ENCODE measurements at regions not wholly inside any gene's neighbourhood (a gene's known extent, or its start where the extent isn't known, plus 50 kb on each side); places are given as distances from the start of the nearest gene placed in this dataset.

DNA sequence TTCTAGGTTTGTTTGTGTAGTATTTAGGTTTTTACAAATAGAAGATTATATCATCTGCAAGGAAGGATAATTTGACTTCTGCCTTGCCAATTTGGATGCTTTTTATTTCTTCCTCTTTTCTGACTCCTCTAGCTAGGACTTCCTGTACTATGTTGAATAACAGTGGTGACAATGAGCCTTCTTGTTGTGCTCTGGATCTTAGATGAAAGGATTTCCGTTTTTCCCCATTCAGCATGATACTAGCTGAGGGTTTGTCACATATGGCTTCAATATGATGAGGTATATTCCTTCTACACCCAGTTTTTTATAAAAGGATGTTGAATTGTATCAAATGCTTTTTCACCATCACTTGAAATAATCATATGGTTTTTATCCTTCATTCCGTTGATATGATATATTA, 101.4 kb downstream of the FBXO4 start:
- no peak overlapping the region for H3K4me3 ChIP-seq
- no peaks in the 10 kb centered on the region for H3K9me3 ChIP-seq
- no peak overlapping the region for H3K27ac ChIP-seq
- no peaks in the 10 kb centered on the region for H3K27me3 ChIP-seq
- no peaks in the 10 kb centered on the region for H4K20me1 ChIP-seq
- H3K4me1 ChIP-seq: no peaks in the 10 kb centered on the region
- no peak for TF ChIP-seq Cebpa-rat (IDR thresholded peaks at IDR 0.05)
- H3K9ac ChIP-seq: no peak overlapping the region
- H3K4me2 ChIP-seq: no peak overlapping the region
- no peaks in the 10 kb centered on the region for H3K36me3 ChIP-seq

DNA sequence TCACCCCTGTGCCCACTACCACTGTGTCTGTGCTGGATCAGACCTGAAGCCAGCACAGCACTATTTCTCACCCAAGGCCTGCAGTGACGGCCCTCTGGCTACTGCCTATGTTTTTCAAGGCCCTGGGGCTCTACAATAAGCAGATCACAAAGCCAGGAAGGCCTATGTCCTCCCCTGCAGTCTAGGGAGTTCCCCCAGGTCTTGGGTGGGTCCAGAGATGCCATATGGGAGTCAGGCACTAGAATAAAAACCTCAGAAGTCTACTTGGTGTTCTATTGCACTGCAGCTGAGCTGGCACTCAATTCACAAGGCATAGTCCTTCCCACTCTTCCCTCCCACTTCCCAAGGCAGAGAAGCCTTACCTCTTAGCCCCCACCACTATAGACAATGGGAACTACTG, 107.1 kb downstream of the FBXO4 start:
- Histone ChIP-seq H3K36me3 (no peaks in the 10 kb centered on the region), H3K27ac (no peak overlapping the region), H3K4me3 (no peak overlapping the region), H3K9ac (no peak overlapping the region), H3K9me3 (no peaks in the 10 kb centered on the region), H3K27me3 (no peaks in the 10 kb centered on the region), H3K4me1 (no peaks in the 10 kb centered on the region), H4K20me1 (no peaks in the 10 kb centered on the region), H3K4me2 (no peak overlapping the region)
- TF ChIP-seq Cebpa-rat (IDR thresholded peaks at IDR 0.05): no peak

DNA sequence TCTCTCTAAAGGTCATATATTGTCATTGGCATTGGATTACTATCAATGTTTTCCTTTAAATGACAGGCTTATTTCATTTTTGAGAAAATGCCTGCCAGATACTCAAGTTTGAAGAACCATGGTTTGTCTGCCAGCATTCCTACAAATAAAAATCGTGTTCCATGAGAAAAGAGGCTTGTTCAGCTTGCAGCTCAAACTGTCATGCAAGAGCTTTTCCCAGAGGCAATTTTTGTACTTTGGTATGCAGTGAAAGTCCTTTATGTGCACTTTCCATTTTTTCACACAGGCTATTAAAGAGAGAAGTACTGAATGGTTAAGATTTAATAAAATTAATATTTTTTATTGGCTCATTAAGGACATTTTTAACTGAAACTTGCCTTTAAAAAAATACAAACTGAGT, 110.4 kb downstream of the FBXO4 start:
- TF ChIP-seq Cebpa-rat (IDR thresholded peaks at IDR 0.05): no peak
- no peaks in the 10 kb centered on the region for H3K9me3 ChIP-seq
- no peaks in the 10 kb centered on the region for H3K36me3 ChIP-seq
- H3K9ac ChIP-seq: no peak overlapping the region
- H3K27ac ChIP-seq: no peak overlapping the region
- no peaks in the 10 kb centered on the region for H3K27me3 ChIP-seq
- no peak overlapping the region for H3K4me3 ChIP-seq
- H3K4me1 ChIP-seq: no peaks in the 10 kb centered on the region
- H3K4me2 ChIP-seq: no peak overlapping the region
- H4K20me1 ChIP-seq: no peaks in the 10 kb centered on the region

DNA sequence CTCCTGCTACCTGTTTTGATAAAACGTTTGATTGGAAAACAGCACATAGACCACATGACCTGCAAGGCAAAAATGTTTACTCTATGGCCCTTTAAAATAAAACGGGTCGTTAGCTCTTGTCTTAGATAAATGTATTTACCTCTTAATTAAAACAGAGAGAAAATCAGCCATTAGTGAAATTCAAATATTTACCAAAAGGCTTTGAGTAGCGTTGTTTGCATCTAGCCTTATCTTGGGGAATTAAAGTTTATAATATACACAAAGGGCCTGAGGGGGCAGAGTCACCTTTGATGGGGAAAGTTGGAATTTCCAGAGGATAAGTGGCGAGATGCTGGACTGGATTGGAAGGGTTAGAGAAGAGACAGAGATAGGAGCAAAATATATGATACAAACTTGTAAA, 111.3 kb downstream of the FBXO4 start:
- Histone ChIP-seq H3K27ac (no peak overlapping the region), H3K4me1 (no peaks in the 10 kb centered on the region), H3K4me3 (no peak overlapping the region), H4K20me1 (no peaks in the 10 kb centered on the region), H3K36me3 (no peaks in the 10 kb centered on the region), H3K27me3 (no peaks in the 10 kb centered on the region), H3K9me3 (no peaks in the 10 kb centered on the region), H3K4me2 (no peak overlapping the region), H3K9ac (no peak overlapping the region)
- TF ChIP-seq Cebpa-rat (IDR thresholded peaks at IDR 0.05): no peak

DNA sequence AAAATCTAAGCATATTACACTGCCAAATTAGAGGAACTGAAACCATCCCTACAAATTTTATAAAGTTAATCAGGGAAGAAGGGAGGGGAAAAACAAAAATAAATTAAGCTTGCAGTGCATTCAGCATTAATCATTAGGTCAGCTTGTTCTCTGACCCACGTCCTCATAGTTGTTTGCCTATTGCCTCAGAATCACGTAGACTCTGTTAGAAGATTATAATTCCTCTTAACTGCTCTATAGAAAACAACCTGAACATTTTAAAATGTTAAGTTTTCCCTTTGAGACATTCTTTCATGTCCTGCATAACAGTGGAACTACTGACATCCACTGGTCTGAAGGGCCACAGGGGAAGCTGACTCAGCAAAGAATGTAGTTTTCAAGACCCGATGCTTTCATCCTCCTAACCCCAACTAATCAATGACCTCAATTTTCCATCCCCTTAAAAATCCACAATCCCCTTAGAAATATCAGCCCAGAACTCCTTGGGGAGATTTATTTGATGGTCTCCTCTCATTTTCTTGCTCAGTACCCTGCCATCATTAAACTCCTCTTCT, 112.4 kb downstream of the FBXO4 start:
- H3K9ac ChIP-seq: no peak overlapping the region
- H4K20me1 ChIP-seq: no peaks in the 10 kb centered on the region
- no peaks in the 10 kb centered on the region for H3K27me3 ChIP-seq
- no peak overlapping the region for H3K4me3 ChIP-seq
- no peaks in the 10 kb centered on the region for H3K9me3 ChIP-seq
- no peak overlapping the region for H3K4me2 ChIP-seq
- H3K4me1 ChIP-seq: no peaks in the 10 kb centered on the region
- H3K27ac ChIP-seq: no peak overlapping the region
- H3K36me3 ChIP-seq: no peaks in the 10 kb centered on the region
- no peak for TF ChIP-seq Cebpa-rat (IDR thresholded peaks at IDR 0.05)

DNA sequence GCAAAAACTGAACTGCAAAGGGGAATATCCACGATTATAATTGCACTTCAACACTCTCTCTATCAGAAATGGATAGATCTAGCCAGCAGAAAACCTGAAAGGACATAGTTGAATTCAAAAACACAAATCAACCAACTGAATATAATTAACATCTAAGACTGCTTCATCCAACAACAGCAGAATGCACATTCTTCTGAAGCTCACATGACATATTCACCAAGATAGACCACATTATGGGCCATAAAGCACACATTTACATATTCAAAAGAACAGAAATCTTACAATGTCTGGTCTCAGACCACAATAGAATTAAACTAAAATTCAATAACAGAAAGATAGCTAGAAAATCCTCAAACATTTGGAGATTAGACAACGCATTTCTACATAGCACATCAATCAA, 118.3 kb downstream of the FBXO4 start:
- TF ChIP-seq Cebpa-rat (IDR thresholded peaks at IDR 0.05): no peak
- no peak overlapping the region for H3K9ac ChIP-seq
- H3K9me3 ChIP-seq: no peaks in the 10 kb centered on the region
- H3K4me2 ChIP-seq: no peak overlapping the region
- no peaks in the 10 kb centered on the region for H4K20me1 ChIP-seq
- H3K4me1 ChIP-seq: no peaks in the 10 kb centered on the region
- H3K27me3 ChIP-seq: no peaks in the 10 kb centered on the region
- no peak overlapping the region for H3K27ac ChIP-seq
- H3K4me3 ChIP-seq: no peak overlapping the region
- H3K36me3 ChIP-seq: no peaks in the 10 kb centered on the region

DNA sequence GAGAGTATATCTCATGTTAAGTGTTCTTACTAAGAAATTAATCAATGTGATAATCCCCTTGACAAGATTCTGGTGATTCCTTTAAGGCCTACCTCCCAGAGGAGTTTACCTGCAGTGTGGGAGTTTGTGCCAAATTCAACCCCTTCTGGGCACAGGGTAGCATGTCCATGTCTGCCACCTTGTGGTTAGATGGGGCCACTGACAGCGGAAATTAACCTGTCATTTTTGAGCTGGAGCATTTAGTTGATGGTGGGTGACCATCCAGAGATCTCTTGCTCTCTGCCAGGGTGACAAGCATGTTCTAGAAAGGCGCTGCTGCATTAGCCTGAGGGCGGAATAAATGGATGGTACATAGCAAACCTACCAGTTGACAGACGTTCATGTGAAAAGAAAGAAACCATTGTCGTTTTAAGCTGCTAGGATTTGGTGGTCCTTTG, 132.2 kb downstream of the FBXO4 start:
- Histone ChIP-seq H3K27me3 (no peaks in the 10 kb centered on the region), H3K4me3 (no peak overlapping the region), H3K36me3 (no peaks in the 10 kb centered on the region), H3K4me1 (no peaks in the 10 kb centered on the region), H3K27ac (no peak overlapping the region), H3K4me2 (no peak overlapping the region), H4K20me1 (no peaks in the 10 kb centered on the region), H3K9me3 (no peaks in the 10 kb centered on the region), H3K9ac (no peak overlapping the region)
- TF ChIP-seq Cebpa-rat (IDR thresholded peaks at IDR 0.05): no peak

DNA sequence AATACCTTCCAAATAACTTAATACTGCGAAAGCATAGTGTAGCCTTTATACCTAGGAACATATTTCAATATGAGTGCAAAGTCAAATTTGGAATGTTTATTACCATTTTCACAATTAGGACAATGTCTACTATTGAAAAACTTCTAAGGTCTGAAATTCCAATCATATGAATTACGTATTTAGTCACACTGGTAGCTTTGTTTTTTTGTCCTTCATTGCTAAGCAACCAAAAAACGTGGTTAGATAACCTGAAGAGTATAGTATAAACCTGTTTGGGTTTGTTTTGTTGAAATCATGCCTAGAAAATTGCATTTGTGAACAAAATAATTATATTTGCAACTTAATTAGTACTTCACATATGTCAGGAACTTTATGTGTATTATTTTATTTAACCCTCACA, 134.2 kb downstream of the FBXO4 start:
- Histone ChIP-seq H4K20me1 (no peaks in the 10 kb centered on the region), H3K9me3 (no peaks in the 10 kb centered on the region), H3K4me1 (no peaks in the 10 kb centered on the region), H3K27me3 (no peaks in the 10 kb centered on the region), H3K9ac (no peak overlapping the region), H3K4me3 (no peak overlapping the region), H3K4me2 (no peak overlapping the region), H3K36me3 (no peaks in the 10 kb centered on the region), H3K27ac (no peak overlapping the region)
- no peak for TF ChIP-seq Cebpa-rat (IDR thresholded peaks at IDR 0.05)

DNA sequence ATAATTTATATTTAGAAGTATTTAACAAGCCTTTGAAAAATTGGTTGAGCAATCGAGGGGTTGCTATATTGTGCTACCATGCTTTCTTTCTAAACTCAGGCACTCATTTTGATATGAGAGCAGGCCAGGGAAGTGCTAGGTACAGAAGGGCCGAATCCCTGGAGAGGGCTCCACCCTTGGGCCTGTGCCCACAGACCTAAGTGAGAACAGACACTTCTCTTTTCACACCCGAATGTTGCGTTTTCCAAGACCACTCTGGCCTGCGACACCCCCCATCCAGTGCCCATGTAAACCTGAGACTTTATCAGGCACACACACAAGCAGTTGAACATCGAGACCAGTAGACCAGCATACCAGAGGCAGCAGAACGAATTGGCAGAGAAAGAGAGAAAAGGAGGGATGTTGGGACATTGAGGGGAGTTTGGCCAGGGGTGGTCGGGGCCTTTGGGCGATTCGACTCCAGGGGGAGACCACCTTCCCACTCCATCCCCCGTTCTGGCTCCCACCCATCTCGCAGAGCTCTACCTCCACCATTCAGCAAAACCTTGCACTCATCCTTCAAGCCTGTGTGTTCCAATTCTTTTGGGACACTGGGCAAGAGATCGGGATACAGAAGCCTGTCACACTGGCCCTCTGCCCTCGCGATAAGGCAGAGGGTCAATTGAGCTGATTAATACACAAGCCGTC, 134.8 kb downstream of the FBXO4 start:
- Histone ChIP-seq H3K36me3 (no peaks in the 10 kb centered on the region), H3K4me2 (no peak overlapping the region), H3K4me1 (no peaks in the 10 kb centered on the region), H3K27me3 (no peaks in the 10 kb centered on the region), H3K27ac (no peak overlapping the region), H3K4me3 (no peak overlapping the region), H4K20me1 (no peaks in the 10 kb centered on the region), H3K9ac (no peak overlapping the region), H3K9me3 (no peaks in the 10 kb centered on the region)
- no peak for TF ChIP-seq Cebpa-rat (IDR thresholded peaks at IDR 0.05)

DNA sequence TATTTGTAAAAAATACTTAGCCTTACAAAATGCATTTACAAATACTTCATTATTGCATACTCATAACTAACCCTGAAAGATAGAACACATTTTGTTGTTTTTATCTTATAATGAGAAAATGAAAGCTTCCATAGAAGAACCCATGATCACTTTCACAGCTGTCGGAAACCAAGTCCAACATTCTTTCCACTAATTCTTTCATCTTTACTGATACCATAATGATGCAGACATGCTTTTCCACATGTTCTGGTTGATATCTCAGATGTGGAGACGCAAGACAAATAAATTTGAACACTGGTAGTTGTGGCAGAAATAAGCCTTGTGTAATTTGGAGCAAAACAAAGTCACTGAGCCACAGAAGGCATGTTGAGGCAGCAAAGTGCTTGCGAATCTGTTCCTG, 136.0 kb downstream of the FBXO4 start:
- Histone ChIP-seq H3K36me3 (no peaks in the 10 kb centered on the region), H3K9me3 (no peaks in the 10 kb centered on the region), H4K20me1 (no peaks in the 10 kb centered on the region), H3K4me3 (no peak overlapping the region), H3K27me3 (no peaks in the 10 kb centered on the region), H3K27ac (no peak overlapping the region), H3K9ac (no peak overlapping the region), H3K4me1 (no peaks in the 10 kb centered on the region), H3K4me2 (no peak overlapping the region)
- TF ChIP-seq Cebpa-rat (IDR thresholded peaks at IDR 0.05): no peak

DNA sequence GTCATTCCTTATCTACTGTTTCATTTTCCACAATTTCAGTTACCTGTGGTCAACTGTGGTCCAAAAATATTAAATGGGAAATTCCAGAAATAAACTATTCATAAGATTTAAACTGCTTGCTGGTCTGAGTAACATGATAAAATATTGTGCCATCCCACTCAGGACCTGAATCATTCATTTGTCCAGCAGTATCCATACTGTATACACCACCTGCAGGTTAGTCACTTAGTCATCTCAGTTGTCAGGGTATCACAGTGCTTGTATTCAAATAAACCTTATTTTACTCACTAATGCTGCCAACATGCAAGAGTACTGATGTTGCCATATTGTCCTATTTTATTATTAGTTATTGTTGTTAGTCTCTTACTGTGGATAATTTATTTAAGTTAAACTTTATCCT, 139.7 kb downstream of the FBXO4 start:
- Histone ChIP-seq H3K9me3 (no peaks in the 10 kb centered on the region), H3K4me1 (no peaks in the 10 kb centered on the region), H3K4me3 (no peak overlapping the region), H3K27ac (no peak overlapping the region), H3K36me3 (no peaks in the 10 kb centered on the region), H3K27me3 (no peaks in the 10 kb centered on the region), H3K4me2 (no peak overlapping the region), H3K9ac (no peak overlapping the region), H4K20me1 (no peaks in the 10 kb centered on the region)
- no peak for TF ChIP-seq Cebpa-rat (IDR thresholded peaks at IDR 0.05)
